Ovary (tissue), 3 donors: ENCODE measurements at regions not wholly inside any gene's neighbourhood (a gene's known extent, or its start where the extent isn't known, plus 50 kb on each side); places are given as distances from the start of the nearest gene placed in this dataset.
"Not testable (repeated sequence)": the region's sequence is repeated elsewhere in the genome, so short reads cannot be mapped to it uniquely, and the experiment has no call there.

ENCODE experiments used
- EP300 ChIP-seq: sonication (generic); formaldehyde crosslinking; IDR thresholded peaks from one replicate; pipeline ENCODE4 v1.6.1; 2017; ENCODE audit warnings: antibody characterized with exemption
- TF ChIP-seq, protein P1 (sequence below), 3 donors: fragments of 450-650 bp in 2 of 3; fragments of 200-600 bp in 1 of 3; IDR thresholded peaks; one replicate each; pipeline versions ENCODE4 v1.5.1 to v1.8.0; 2016 to 2022; ENCODE audit warnings: antibody characterized with exemption in 3 of 3, mild to moderate bottlenecking in 1 of 3
- donor health status: DM: no; HTN: no; CAD: no.

DNA sequence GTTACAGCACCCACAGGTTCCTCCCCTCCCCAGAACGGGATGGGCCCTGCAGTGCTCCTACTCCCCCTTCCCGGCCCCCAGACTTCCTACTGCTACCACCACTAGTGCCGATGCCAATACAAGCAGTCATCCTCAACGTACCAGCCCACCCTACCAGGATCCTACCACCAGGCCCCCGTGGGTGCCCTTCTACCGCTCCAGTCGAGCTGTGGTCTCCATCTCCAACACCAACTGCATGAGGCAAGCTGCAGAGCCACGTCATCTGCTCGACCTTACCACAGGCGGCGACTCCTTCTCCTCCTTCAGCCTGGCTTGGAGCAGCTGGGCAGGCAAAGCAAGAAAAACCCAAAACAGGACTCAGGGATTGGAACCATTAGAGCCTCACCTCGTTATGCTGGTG, 396.3 kb downstream of the KCNJ18 start:
- TF ChIP-seq, protein P1, sequence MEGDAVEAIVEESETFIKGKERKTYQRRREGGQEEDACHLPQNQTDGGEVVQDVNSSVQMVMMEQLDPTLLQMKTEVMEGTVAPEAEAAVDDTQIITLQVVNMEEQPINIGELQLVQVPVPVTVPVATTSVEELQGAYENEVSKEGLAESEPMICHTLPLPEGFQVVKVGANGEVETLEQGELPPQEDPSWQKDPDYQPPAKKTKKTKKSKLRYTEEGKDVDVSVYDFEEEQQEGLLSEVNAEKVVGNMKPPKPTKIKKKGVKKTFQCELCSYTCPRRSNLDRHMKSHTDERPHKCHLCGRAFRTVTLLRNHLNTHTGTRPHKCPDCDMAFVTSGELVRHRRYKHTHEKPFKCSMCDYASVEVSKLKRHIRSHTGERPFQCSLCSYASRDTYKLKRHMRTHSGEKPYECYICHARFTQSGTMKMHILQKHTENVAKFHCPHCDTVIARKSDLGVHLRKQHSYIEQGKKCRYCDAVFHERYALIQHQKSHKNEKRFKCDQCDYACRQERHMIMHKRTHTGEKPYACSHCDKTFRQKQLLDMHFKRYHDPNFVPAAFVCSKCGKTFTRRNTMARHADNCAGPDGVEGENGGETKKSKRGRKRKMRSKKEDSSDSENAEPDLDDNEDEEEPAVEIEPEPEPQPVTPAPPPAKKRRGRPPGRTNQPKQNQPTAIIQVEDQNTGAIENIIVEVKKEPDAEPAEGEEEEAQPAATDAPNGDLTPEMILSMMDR (IDR thresholded peaks at IDR 0.05): not testable (repeated sequence)
- not testable (repeated sequence) for TF ChIP-seq EP300
